ENCODE measurements at regions not wholly inside any gene's neighbourhood (a gene's known extent, or its start where the extent isn't known, plus 50 kb on each side); places are given as distances from the start of the nearest gene placed in this dataset.

GRCh38 chr5:108649106-108649505 is 98.6 kb upstream of the FER start:
- TF ChIP-seq CTCF (IDR thresholded peaks at IDR 0.05) (no peak), POLR2A (IDR thresholded peaks at IDR 0.05) (no peak)
